HEK293 (cell line): ENCODE measurements at regions not wholly inside any gene's neighbourhood (a gene's known extent, or its start where the extent isn't known, plus 50 kb on each side); places are given as distances from the start of the nearest gene placed in this dataset.

ENCODE experiments used
- CTCF ChIA-PET: fragments of 350-600 bp; formaldehyde crosslinking; extraction: SDS; loops from one replicate; lab custom pipeline; 2021; ENCODE audit warnings: antibody characterized with exemption; lab: Yijun Ruan, JAX
- POLR2A ChIA-PET: fragments of 300-600 bp; formaldehyde crosslinking; extraction: SDS; loops from one replicate; lab custom pipeline; 2020; ENCODE audit warnings: antibody characterized with exemption, inconsistent platforms; lab: Yijun Ruan, JAX
- H3K27ac ChIP-seq: fragments of 200-500 bp; sonication (Bioruptor generic); 2 replicates; pipeline ENCODE4 v1.5.1; 2014; ENCODE audit warnings: low read depth, low read length, control low read depth, inconsistent platforms; ENCODE audit errors: extremely low read depth
- H3K36me3 ChIP-seq, 2 experiments: fragments of 200-500 bp in 1 of 2; sonication (Bioruptor generic) in 1 of 2; 1 replicate in 1 of 2; 2 replicates in 1 of 2; pipeline ENCODE4 v1.5.1; 2014 to 2017; ENCODE audit warnings: inconsistent platforms in 2 of 2, low read length in 2 of 2; ENCODE audit not compliant: control insufficient read depth in 2 of 2, insufficient read depth in 1 of 2
- H3K4me1 ChIP-seq: fragments of 200-500 bp; sonication (Bioruptor generic); 2 replicates; pipeline ENCODE4 v1.5.1; 2014; ENCODE audit warnings: mild to moderate bottlenecking, low read length, inconsistent platforms; ENCODE audit not compliant: control insufficient read depth, insufficient read depth
- H3K4me3 ChIP-seq: 2 replicates; pipeline ENCODE4 v1.5.1; 2011; ENCODE audit warnings: low read depth, mild to moderate bottlenecking, control low read depth, low read length, moderate library complexity
- H3K9me3 ChIP-seq: fragments of 200-500 bp; sonication (Bioruptor generic); 2 replicates; pipeline ENCODE4 v1.5.1; 2014; ENCODE audit warnings: low read depth, low read length, inconsistent platforms; ENCODE audit not compliant: control insufficient read depth, insufficient read depth
- AEBP2 ChIP-seq: fragments of 450-650 bp; formaldehyde crosslinking; IDR thresholded peaks from 2 replicates; pipeline ENCODE4 v1.5.1; 2016; ENCODE audit warnings: missing biosample characterization, missing genetic modification characterization, borderline replicate concordance
- KLF8 ChIP-seq: fragments of 450-650 bp; formaldehyde crosslinking; IDR thresholded peaks from 2 replicates; pipeline ENCODE4 v1.5.1; 2016; ENCODE audit warnings: missing biosample characterization, missing genetic modification characterization
- MYNN ChIP-seq: fragments of 450-650 bp; formaldehyde crosslinking; IDR thresholded peaks from 2 replicates; pipeline ENCODE4 v1.5.1; 2016; ENCODE audit warnings: missing biosample characterization, missing genetic modification characterization, borderline replicate concordance
- SCRT1 ChIP-seq: fragments of 450-650 bp; formaldehyde crosslinking; IDR thresholded peaks from 2 replicates; pipeline ENCODE4 v1.5.1; 2016; ENCODE audit warnings: missing biosample characterization, missing genetic modification characterization, borderline replicate concordance
- SCRT2 ChIP-seq: fragments of 450-650 bp; formaldehyde crosslinking; IDR thresholded peaks from 2 replicates; pipeline ENCODE4 v1.5.1; 2016; ENCODE audit warnings: missing biosample characterization, missing genetic modification characterization
- SP2 ChIP-seq: fragments of 450-650 bp; formaldehyde crosslinking; IDR thresholded peaks from 2 replicates; pipeline ENCODE4 v1.5.1; 2016; ENCODE audit warnings: missing biosample characterization, missing genetic modification characterization
- ZBTB7A ChIP-seq: fragments of 450-650 bp; formaldehyde crosslinking; IDR thresholded peaks from 2 replicates; pipeline ENCODE4 v1.5.1; 2016; ENCODE audit warnings: low read depth, missing biosample characterization, missing genetic modification characterization
- ZNF114 ChIP-seq: fragments of 450-650 bp; formaldehyde crosslinking; IDR thresholded peaks from 2 replicates; pipeline ENCODE4 v1.5.0; 2017; ENCODE audit warnings: missing biosample characterization, missing genetic modification characterization
- ZNF157 ChIP-seq: fragments of 450-650 bp; formaldehyde crosslinking; IDR thresholded peaks from 2 replicates; pipeline ENCODE4 v1.5.1; 2016; ENCODE audit warnings: missing biosample characterization, missing genetic modification characterization
- ZNF169 ChIP-seq: fragments of 450-650 bp; formaldehyde crosslinking; IDR thresholded peaks from 2 replicates; pipeline ENCODE4 v1.5.1; 2016; ENCODE audit warnings: missing biosample characterization, missing genetic modification characterization
- ZNF2 ChIP-seq: fragments of 450-650 bp; formaldehyde crosslinking; IDR thresholded peaks from 2 replicates; pipeline ENCODE4 v1.5.1; 2016; ENCODE audit warnings: missing biosample characterization, missing genetic modification characterization
- ZNF274 ChIP-seq, 2 experiments: fragments of 200-500 bp in 1 of 2; fragments of 450-650 bp in 1 of 2; sonication (Bioruptor generic) in 1 of 2; formaldehyde crosslinking in 1 of 2; IDR thresholded peaks; 2 replicates each; pipeline versions ENCODE4 v1.5.1 to v1.6.1; 2014 to 2016; ENCODE audit warnings: borderline replicate concordance in 1 of 2, inconsistent platforms in 1 of 2, low read length in 1 of 2, missing biosample characterization in 1 of 2, missing genetic modification characterization in 1 of 2
- ZNF311 ChIP-seq: fragments of 450-650 bp; formaldehyde crosslinking; IDR thresholded peaks from 2 replicates; pipeline ENCODE4 v1.5.1; 2017; ENCODE audit warnings: missing biosample characterization, missing genetic modification characterization, borderline replicate concordance
- ZNF335 ChIP-seq: fragments of 450-650 bp; formaldehyde crosslinking; conservative IDR thresholded peaks from 2 replicates; pipeline ENCODE4 v1.5.1; 2016; ENCODE audit warnings: missing biosample characterization, missing genetic modification characterization
- ZNF350 ChIP-seq: fragments of 450-650 bp; formaldehyde crosslinking; IDR thresholded peaks from 2 replicates; pipeline ENCODE4 v1.5.0; 2017; ENCODE audit warnings: missing biosample characterization, mild to moderate bottlenecking, missing genetic modification characterization
- ZNF394 ChIP-seq: fragments of 450-650 bp; formaldehyde crosslinking; IDR thresholded peaks from 2 replicates; pipeline ENCODE4 v1.5.1; 2016; ENCODE audit warnings: missing biosample characterization, missing genetic modification characterization, mild to moderate bottlenecking, moderate library complexity, borderline replicate concordance
- ZNF426 ChIP-seq: fragments of 450-650 bp; formaldehyde crosslinking; IDR thresholded peaks from 2 replicates; pipeline ENCODE4 v1.5.1; 2017; ENCODE audit warnings: missing biosample characterization, missing genetic modification characterization, mild to moderate bottlenecking, inconsistent platforms, moderate library complexity
- ZNF48 ChIP-seq: fragments of 450-650 bp; formaldehyde crosslinking; IDR thresholded peaks from 2 replicates; pipeline ENCODE4 v1.5.1; 2016; ENCODE audit warnings: missing biosample characterization, missing genetic modification characterization
- ZNF555 ChIP-seq: fragments of 450-650 bp; formaldehyde crosslinking; conservative IDR thresholded peaks from 2 replicates; pipeline ENCODE4 v1.5.1; 2017; ENCODE audit warnings: missing biosample characterization, mild to moderate bottlenecking, missing genetic modification characterization, inconsistent platforms
- ZNF623 ChIP-seq: fragments of 450-650 bp; formaldehyde crosslinking; IDR thresholded peaks from 2 replicates; pipeline ENCODE4 v1.5.1; 2016; ENCODE audit warnings: missing biosample characterization, missing genetic modification characterization
- ZNF624 ChIP-seq: fragments of 450-650 bp; formaldehyde crosslinking; IDR thresholded peaks from 2 replicates; pipeline ENCODE4 v1.5.1; 2017; ENCODE audit warnings: missing biosample characterization, missing genetic modification characterization
- ZNF658 ChIP-seq: fragments of 450-650 bp; formaldehyde crosslinking; IDR thresholded peaks from 2 replicates; pipeline ENCODE4; 2016; ENCODE audit warnings: missing biosample characterization, missing genetic modification characterization
- ZNF707 ChIP-seq: fragments of 450-650 bp; formaldehyde crosslinking; IDR thresholded peaks from 2 replicates; pipeline ENCODE4 v1.5.1; 2016; ENCODE audit warnings: missing biosample characterization, missing genetic modification characterization
- ZNF76 ChIP-seq: fragments of 450-650 bp; formaldehyde crosslinking; IDR thresholded peaks from 2 replicates; pipeline ENCODE4; 2016; ENCODE audit warnings: low read depth, missing biosample characterization, missing genetic modification characterization, borderline replicate concordance
- ZSCAN23 ChIP-seq: fragments of 450-650 bp; formaldehyde crosslinking; IDR thresholded peaks from 2 replicates; pipeline ENCODE4 v1.5.1; 2016; ENCODE audit warnings: missing biosample characterization, missing genetic modification characterization
- ZSCAN4 ChIP-seq: fragments of 450-650 bp; formaldehyde crosslinking; IDR thresholded peaks from 2 replicates; pipeline ENCODE4 v1.5.1; 2017; ENCODE audit warnings: missing biosample characterization, missing genetic modification characterization

GRCh38 chr12:72135021-72135301, 137.2 kb upstream of the TRHDE start:
- Histone ChIP-seq H3K4me1 (no peaks in the 10 kb centered on the region), H3K36me3 (no peaks in the 10 kb centered on the region), H3K9me3 (no peaks in the 10 kb centered on the region), H3K27ac (no peak overlapping the region), H3K4me3 (no peak overlapping the region)
- no peak for TF ChIP-seq ZNF623
- no peak for TF ChIP-seq ZNF350
- TF ChIP-seq ZNF658 (tag by site-specific recombination), result no peak
- ChIA-PET POLR2A (no interaction called here), CTCF (interaction anchor here (0.7 kb wide), 1 partner anchor 331 kb away, joined by 3 read pairs; no protein-coding TSS in a partner anchor)

GRCh38 chr12:72136792-72137191, 135.4 kb upstream of the TRHDE start:
- H3K36me3 ChIP-seq, result no peaks in the 10 kb centered on the region
- H3K27ac ChIP-seq, result no peak overlapping the region
- H3K9me3 ChIP-seq, result no peaks in the 10 kb centered on the region
- TF ChIP-seq MYNN, result no peak
- TF ChIP-seq SCRT1 (tag by site-specific recombination), result peak; percentile 82
- peak; percentile 95 for TF ChIP-seq SCRT2 (tag by site-specific recombination)
- no peak for TF ChIP-seq ZSCAN23 (tag by site-specific recombination)
- no peak for TF ChIP-seq ZNF555 (tag by site-specific recombination)
- TF ChIP-seq KLF8 (tag by site-specific recombination), result no peak
- TF ChIP-seq ZNF76 (tag by site-specific recombination), result no peak
- TF ChIP-seq ZNF274 (IDR thresholded peaks at IDR 0.05; ENCODE audit: low read length), result no peak
- no peak for TF ChIP-seq ZNF274 (tag by site-specific recombination; IDR thresholded peaks at IDR 0.05; ENCODE audit: borderline replicate concordance)
- no peak overlapping the region for H3K4me3 ChIP-seq
- no peaks in the 10 kb centered on the region for H3K4me1 ChIP-seq
- CTCF ChIA-PET, result no interaction called here
- POLR2A ChIA-PET, result no interaction called here

GRCh38 chr12:72139411-72139810, 132.8 kb upstream of the TRHDE start:
- ChIA-PET POLR2A (no interaction called here), CTCF (no interaction called here)
- H3K9me3 ChIP-seq, result no peaks in the 10 kb centered on the region
- H3K4me3 ChIP-seq, result no peak overlapping the region
- no peak overlapping the region for H3K27ac ChIP-seq
- H3K36me3 ChIP-seq, result no peaks in the 10 kb centered on the region
- no peaks in the 10 kb centered on the region for H3K4me1 ChIP-seq
- TF ChIP-seq ZNF394 (tag by site-specific recombination) (no peak), ZNF48 (no peak), SP2 (tag by site-specific recombination) (no peak), ZNF624 (no peak), ZNF426 (tag by site-specific recombination) (no peak), ZSCAN4 (tag by site-specific recombination) (no peak), ZNF114 (tag by site-specific recombination) (no peak), ZNF2 (tag by site-specific recombination) (no peak), ZSCAN23 (tag by site-specific recombination) (no peak), ZNF707 (tag by site-specific recombination) (no peak), ZNF311 (tag by site-specific recombination) (no peak), ZNF157 (no peak), ZNF169 (tag by site-specific recombination) (no peak), AEBP2 (tag by site-specific recombination) (no peak), ZNF335 (no peak), ZBTB7A (no peak)
- TF ChIP-seq, all 188 proteins: peak for 0
